MV-4-11 (cell line): ENCODE measurements at regions not wholly inside any gene's neighbourhood (a gene's known extent, or its start where the extent isn't known, plus 50 kb on each side); places are given as distances from the start of the nearest gene placed in this dataset.
"Not testable (repeated sequence)": the region's sequence is repeated elsewhere in the genome, so short reads cannot be mapped to it uniquely, and the experiment has no call there.

ENCODE experiments used
- DNase-seq: peaks from one replicate; lab custom pipeline; 2025; lab: John Stamatoyannopoulos, UW

GRCh38 chr15:98326804-98327203 is 321.5 kb upstream of the IGF1R start:
- DNase-seq, result no peak

GRCh38 chr15:98330258-98330657 is 318.1 kb upstream of the IGF1R start:
- DNase-seq, result no peak

GRCh38 chr15:98330692-98331435 is 317.5 kb upstream of the IGF1R start:
- DNase-seq, result peak; percentile 52

DNA sequence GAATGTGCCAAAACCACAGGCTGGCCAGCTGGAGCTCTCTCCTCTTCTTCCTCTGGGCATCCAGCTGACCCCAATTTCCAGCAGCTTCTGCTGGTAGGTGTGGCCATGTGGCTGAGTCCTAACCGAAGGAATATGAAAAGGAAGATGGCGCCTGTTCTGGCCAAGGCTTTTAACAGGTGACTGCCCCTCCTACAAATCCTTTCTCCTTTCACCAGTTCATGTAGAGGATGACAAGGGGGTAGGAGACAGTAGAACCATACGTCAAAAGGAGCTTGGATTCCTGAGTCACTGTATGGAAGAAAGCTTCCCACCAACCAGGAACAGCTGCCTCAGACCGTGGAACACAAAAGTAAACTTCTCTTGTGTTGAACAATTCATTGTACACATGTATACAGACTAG is 316.7 kb upstream of the IGF1R start:
- no peak for DNase-seq

- DNase-seq, result no peak
Observed at GRCh38 chr15:98333251-98333650, 315.1 kb upstream of the IGF1R start.

- DNase-seq, result no peak
Observed at GRCh38 chr15:98342911-98343310, 305.4 kb upstream of the IGF1R start.

DNA sequence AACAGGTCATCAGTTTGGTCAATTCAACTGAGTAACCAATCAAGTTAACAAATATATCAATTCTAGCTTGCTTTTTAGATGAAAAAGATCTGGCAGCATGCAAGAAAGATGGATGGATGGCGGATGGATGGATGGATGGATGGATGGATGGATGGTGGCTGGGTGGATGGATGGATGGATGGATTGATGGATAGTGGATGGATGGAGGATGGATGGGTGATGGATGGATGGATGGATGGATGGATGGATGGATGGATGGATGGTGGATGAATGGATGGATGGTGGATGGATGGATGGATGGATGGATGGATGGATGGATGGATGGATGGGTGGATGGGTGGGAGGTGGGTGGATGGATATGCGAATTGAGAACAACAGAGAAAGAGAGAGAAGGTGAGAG is 303.7 kb upstream of the IGF1R start:
- DNase-seq, result no peak

- DNase-seq, result no peak
Observed at GRCh38 chr15:98347001-98347400, 301.3 kb upstream of the IGF1R start.

- DNase-seq, result no peak
Observed at GRCh38 chr15:98347866-98348265, 300.5 kb upstream of the IGF1R start.

DNA sequence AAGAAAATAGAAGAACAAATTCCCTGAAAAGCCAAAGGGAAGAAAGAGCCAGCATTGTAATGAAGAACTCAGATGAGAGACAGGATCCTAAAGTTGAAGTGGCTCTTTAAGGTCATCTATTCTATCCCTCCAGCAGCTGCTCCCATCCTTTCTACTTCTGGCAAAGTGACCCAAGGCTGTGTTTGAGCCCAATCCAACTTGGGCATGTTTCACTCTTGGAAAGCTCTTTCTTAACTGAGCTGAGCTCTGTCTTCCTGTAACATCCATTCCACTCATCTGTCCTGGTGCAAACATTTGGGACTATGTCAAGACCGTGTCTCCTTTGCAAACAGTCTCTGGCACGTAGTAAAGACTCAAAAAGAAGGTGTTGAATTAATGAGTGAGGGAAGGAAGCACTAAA is 298.1 kb upstream of the IGF1R start:
- no peak for DNase-seq

DNA sequence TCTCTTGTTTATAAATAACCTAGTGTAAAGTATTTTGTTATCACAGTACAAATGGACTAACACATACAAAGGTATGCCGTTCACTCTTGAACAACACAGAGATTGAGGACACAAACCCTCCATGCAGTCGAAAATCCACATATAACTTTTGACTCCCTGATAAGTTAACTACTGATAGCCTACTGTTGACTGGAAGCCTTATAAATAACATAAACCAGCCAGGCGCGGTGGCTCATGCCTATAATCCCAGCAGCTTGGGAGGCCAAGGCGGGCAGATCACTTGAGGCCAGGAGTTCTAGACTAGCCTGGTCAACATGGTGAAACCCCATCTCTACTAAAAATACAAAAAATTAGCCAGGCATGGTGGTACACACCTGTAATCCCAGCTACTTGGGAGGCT is 290.1 kb upstream of the IGF1R start:
- not testable (repeated sequence) for DNase-seq

- no peak for DNase-seq
Observed at GRCh38 chr15:98358971-98359370, 289.4 kb upstream of the IGF1R start.

DNA sequence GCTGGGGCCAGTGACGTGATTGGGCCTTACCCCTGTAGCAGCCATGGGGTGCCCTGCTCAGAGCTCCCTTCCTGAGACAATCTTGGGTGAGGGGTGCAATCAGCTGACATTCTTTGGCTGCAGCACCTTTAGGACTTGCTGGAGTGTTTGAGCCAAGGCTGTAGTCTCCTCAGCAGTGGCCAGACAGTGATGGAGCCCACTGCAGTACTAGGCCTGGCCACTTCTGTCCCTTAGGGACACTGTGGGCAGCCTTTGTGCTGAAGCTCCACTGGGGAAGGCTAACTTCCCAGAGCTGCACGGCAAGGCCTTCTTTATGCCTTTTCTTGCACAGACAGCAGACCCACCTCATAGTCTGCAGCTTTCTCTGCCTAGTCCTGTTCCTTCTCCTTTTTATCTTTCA is 284.9 kb upstream of the IGF1R start:
- DNase-seq, result no peak

DNA sequence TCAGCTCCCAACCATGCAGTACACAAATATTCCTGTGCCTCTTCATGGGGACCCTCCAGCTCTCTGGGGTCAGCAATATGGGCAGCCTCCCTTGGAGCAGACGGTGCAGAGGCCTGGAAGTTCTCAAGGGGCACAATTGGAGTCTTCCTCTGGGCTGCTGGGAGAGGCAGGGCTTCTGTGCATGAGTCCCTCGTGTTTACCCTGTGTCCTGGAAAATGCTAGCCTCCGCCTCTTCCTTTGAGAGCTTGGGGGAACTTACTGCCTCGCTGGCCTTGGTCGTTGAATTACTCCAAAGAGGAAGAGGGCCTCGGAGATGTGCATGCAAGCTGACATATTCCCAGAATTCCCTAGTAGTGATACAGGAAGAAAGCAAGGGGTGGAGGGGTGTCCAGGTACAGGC is 284.4 kb upstream of the IGF1R start:
- no peak for DNase-seq

DNA sequence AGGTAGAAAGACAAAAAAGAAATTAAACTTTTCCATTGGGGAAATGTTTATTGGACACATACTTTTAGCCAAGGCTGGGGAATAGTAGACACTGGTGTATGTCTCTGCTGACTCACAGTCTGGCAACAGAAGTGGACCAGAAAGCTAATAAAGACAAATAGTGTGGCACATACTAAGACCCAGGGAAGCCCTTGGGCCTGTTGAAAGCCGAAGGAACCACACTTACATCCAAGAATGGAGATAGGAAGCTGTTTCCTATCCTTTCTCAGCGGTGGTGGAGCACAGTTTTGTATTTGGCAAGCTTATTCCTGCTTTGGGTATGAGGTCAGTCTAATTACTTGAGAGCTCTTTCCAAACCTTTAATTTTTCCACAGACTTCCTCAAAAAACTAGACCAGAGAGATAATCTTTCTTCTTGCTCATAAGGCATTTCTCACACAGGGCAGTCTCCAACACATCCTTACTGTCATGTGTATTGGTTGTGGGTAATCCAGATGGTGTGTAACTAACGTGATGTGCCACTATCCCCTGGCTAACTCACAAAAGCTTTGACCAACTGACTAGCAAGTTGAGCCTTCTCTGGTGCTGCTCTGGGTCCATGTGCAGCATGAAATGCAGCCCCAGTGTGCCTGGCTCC is 279.1 kb upstream of the IGF1R start:
- no peak for DNase-seq

- no peak for DNase-seq
Observed at GRCh38 chr15:98375513-98376340, 272.6 kb upstream of the IGF1R start.

DNA sequence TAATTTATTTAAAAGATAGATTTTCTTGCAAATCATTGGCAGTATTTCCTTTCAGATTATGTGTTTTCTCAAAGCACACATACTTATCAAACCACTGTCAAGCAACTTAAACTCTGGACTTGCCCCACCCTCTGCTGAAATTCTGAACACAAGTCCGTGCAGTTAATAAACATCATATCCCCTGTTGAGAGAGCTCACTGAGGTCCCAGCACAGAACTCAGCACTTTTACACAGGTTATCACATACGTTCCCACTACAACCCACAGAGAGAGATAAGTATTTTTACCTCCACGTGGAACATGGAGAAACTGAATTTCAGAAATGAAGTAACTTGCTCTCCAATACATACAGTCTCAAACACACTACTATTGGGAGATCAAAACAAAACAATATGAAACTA is 267.6 kb upstream of the IGF1R start:
- DNase-seq, result no peak

DNA sequence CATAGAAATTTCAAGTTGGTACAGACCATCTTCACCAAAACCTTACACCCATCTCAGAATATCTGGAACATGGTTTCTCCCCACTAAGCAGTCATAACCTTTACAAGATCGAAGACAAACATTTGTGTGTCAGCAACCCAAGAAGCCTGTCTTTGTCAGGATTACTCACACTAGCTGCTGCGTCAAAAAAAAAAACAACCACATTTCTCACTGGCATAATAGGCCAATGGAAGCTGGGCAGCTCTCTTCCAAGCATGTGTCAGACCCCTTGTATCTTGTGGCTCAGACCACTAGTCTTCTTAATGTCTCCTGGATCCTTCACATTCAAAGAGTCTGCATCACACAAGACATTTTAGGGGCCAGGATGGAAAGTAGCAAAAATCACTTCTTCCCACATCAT is 266.9 kb upstream of the IGF1R start:
- DNase-seq, result no peak

GRCh38 chr15:98382139-98382538 is 266.2 kb upstream of the IGF1R start:
- no peak for DNase-seq

- no peak for DNase-seq
Observed at GRCh38 chr15:98383571-98383970, 264.8 kb upstream of the IGF1R start.

- DNase-seq, result peak; percentile 91
Observed at GRCh38 chr15:98384328-98385029, 263.9 kb upstream of the IGF1R start.

- DNase-seq, result no peak
Observed at GRCh38 chr15:98385752-98386381, 262.5 kb upstream of the IGF1R start.
